Fibroblast of gingiva (primary cell): ENCODE measurements at regions not wholly inside any gene's neighbourhood (a gene's known extent, or its start where the extent isn't known, plus 50 kb on each side); places are given as distances from the start of the nearest gene placed in this dataset.

Experiments used
- DNase-seq: peaks from one replicate; pipeline ENCODE4 v3.0.0-alpha.2; 2011; ENCODE audit warnings: low read depth

DNA sequence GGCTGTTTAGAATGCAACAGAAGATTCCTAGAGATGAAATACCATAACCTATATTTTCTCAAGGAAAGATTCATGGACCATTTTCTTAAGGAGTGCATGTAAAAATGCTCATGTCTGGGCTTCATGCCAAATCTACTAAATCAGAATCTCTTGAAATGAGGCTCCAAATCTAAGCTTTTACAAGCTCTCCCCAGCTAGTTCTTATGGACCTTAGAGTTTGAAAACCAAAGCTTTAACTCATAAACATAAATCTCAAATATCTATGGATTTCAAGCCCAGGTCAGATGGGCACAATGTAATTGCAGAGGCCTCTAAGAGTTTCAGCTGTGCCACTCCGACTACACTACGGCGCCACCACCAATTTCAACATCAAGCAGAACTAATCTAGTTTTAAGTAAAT, 117.3 kb upstream of the CAND1 start:
- DNase-seq = no peak

DNA sequence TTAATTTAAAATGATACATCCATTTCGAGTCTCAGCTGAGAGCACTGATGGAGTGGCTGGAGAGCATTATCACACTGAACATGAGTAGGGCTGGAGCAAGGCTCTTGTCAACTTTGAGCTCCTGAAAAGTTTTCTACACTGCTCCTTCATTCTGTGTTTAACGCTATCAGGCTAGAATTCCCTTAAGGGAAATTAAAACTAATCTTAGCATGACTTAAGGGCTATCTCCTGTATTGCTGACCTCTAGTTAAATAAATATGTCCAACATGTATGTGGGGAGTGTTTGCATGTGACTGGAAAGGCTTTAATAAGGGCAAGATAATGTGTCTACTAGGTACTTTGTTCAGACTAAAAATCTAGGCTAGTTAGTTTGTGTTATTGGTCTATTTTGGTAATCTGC, 116.7 kb upstream of the CAND1 start:
- DNase-seq = no peak

DNA sequence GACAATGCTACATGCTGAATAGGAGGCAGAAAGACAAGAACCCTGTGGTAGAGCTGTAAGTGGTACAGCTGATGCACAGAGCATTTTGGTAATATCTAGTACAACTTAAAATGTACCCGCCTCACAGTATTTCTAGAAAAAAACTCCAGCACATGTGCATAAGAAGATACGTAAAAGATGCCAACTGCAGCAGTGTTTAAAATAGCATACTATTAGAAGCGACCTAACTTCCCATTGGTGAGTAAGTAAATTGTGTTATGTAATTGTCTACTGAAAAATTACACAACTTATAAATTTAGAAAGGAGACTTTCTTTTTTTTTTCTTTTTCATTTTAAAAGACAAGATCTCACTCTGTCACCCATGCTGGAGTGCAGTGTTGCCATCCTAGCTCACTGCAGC, 114.3 kb upstream of the CAND1 start:
- DNase-seq = no peak

DNA sequence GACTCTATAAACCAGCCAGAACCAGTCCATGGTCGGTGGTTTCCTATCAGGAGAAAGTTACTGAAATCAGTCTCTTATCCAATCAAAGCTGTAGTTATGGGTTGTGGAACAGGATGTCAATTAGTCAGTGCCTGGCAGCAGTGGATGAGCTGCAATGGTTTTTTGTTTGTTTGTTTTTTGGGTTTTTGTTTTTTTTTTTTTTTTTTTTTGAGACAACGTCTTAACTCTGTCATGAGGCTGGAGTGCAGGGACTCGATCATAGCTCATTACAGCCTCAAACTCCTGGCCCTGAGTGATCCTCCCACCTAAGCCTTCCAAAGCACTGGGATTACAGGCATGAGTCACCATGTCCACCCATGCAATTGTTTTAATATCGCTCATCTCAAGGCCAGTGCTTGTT, 113.3 kb upstream of the CAND1 start:
- DNase-seq = no peak

DNA sequence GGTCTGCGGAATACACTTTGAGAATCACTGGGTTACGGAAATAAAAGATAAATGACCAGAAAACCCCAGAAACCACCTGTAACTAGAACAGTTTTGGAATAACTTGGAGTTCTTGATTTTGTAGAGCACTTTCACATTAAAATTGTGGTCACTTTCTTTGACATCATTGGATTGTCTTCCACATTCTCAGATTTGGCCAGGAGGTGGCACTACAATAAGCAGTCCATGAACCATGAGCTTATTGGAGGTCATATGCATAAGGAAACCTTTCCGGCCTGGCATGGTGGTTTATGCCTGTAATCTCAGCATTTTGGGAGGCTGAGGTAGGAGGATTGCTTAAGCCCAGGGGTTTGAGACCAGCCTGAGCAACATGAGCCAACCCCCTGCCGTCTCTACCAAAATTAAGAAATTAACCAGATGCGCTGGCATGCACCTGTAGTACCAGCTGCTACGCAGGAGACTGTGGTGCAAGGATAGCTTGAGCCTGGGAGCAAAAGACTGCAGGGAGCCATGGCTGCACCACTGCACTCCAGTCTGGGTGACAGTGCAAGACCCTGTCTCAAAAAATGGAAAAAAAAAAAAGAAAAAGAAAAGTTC, 107.7 kb upstream of the CAND1 start:
- DNase-seq = peak; percentile 16

DNA sequence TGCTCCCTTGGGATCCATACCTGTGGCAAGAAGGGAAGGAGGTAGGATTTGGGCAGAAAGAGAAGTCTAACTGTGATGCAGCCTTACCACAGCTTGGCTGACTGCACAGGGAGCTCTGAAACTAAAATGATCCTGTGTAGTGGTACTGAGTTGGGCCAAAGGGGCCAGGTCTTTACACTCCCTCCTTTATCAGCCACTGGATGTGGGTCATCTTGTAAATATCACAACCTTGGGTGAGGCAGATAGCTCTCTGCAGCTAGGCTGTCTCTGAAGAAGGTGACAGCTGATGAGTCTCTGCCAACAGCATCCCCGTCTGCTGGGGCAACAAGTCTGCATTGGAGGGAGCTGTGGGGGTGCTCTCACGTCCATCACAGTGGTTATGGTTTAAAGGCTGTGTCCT, 95.9 kb upstream of the CAND1 start:
- no peak for DNase-seq

DNA sequence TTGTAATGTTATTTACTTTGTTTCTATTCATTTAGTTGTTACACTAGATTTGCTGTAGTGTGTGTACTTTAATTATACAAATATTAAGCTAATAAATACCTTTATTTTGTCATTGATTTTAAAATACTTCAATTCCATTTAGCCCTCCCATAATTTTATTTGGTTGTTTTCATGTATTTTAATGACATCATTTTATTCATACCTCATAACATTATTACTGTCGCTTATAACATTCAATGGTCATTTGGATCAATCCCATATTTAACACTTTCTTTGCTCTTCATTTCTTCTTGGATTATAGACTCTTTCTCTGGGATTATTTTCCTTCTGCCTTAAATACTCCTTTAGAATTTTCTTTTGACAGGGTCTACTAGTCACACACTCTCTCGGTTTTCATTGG, 86.6 kb upstream of the CAND1 start:
- DNase-seq = no peak

DNA sequence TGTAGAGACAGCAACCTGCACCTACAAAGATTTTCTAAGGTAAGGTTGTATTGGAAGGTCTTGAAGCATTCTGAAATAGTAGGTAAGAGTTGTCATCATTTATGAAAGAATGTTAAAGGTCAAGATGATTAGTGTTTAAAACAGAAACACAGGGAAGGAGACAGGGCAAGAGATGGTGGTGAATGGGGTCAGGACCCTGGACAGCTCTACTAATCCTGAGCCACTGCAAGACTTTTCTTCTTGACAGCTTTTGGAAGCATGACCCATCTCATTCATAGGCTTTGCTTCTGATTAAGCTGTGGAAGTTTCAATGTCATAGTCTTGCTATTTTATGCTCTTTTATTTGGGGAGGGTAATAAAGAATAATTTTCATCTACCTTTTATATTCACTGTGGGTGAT, 75.5 kb upstream of the CAND1 start:
- DNase-seq = no peak

DNA sequence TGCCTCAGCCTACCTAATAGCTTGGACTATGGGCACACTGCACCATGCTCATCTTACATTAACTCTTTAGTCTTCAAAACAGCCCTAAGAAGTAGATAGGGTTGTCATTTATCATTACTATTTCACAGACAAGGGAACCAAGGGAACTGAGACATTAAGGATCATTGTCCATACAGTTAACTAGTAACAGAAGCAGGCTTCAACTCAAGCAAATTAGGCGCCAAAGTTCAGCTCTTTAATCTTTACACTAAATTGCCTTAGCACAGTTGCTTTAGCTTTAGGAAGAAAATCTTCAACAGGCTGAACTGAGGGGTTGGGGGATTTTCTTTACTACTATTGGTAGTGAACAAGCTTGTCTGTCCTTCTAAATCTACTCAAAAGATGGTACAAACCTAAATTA, 68.8 kb upstream of the CAND1 start:
- no peak for DNase-seq

DNA sequence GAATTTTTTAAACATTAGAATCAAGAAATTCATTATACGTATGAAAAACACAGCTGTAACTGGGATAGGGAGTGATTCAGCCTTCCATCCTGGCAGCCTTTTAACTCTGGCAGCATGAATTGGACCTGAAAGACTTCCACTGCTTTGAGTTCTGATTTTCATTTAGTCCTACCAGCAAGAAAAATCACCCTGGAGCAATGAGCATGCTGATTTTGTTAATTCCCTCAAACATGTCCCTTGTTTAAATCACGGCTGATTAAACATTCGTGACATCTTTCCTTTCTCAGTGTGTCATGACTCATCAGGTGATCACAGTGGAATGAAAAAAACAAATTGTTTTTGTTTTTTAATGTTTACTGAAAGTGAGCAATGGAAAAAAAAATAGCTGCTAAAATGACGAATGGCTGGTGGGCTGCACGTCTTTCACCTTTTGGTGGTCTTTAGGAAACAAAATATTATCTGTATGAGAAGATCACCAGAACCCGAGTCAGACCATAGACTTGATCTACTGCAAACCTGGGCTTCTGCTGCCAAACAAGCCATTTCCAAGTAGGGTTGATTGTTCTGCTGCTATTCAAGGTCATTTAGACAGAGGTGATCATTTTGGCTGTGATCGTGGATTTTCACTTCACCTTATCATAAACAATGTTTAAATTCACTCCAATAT, 67.0 kb upstream of the CAND1 start:
- DNase-seq = no peak

DNA sequence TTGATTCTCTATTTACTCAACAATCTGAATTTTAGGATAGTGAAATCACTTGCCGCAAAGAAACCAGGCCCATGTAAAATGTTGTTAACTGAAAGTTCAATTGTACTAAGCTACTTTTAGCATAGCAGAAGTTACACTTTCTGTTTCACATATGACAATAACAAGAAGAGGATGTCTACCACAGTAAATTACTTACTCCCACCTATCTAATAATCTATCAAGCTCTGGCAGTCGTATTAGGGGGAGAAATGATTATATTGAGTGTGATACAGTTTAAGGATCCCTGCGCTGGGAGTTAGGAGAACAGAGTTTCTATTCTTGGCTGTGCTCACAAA, 66.5 kb upstream of the CAND1 start:
- DNase-seq = no peak

DNA sequence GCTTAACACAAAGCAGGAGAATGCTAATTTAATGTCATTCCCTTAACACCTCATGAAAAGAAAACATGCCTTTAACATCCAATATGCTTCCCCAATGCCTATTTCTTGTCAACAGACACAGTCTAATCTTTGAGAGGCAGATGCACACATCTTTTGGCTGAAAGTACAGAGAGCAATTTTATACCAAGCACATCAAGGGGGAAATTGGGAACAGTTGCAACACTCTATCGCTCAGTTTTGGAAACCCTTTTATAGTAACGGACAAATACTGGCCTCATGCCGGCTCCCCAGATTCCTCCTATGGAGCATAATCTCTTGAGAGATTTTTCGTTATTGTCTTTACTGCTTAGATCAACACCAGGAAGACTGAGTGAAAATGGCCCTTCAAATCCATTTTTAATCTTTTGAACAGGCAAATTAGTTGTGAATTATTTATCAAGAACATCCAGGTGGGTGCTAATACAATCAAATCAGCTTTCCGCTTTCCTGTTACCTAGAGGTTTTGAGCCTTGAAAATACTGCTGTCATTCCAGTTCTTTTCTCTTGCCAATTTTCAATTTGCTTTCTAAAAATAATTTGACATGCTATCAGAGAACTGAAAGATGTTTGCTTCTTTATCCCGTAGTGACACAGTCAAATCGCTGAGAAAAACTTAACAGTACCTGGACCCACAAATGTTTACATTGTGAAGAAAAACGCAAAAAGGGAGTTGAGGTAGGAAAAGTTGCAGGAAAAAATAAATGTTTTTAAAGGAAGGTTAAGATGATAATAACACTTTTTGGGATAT, 60.7 kb upstream of the CAND1 start:
- no peak for DNase-seq

DNA sequence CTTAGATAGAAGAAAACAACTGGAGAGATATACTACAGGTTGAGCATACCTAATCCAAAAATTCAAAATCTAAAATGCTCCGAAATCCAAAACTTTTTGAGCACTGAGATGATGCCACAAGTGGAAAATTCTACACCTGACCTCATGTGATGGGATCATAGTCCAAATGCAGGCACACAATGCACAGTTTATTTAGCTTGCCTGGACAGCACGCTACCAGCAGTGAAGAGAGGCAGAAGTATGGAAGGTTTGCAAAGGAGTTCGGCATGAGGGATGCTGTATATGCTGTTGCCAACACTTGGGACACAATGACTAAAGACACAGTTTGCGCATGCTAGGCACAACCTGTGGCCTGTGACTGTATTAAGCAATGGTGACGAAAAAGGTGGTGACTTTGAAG, 58.1 kb upstream of the CAND1 start:
- DNase-seq = no peak

DNA sequence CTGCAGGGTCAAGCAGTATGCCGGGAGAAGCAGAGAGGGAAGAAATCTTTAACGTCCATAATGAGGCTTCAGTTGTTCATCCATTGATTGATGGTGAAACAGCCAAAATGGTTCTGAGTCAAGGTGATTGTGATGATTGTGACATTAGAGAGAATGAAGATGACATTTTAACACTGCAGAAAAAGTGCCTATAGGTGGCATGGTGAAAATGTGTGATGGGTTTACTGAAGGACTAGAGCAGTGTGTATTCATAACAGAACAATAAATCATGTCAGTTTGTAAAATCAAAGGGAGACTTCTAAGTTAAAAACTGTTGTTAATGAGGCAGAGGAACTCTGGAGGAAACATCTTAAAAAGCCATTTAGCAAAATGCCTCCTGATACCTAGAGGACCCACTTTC, 57.7 kb upstream of the CAND1 start:
- DNase-seq = no peak

DNA sequence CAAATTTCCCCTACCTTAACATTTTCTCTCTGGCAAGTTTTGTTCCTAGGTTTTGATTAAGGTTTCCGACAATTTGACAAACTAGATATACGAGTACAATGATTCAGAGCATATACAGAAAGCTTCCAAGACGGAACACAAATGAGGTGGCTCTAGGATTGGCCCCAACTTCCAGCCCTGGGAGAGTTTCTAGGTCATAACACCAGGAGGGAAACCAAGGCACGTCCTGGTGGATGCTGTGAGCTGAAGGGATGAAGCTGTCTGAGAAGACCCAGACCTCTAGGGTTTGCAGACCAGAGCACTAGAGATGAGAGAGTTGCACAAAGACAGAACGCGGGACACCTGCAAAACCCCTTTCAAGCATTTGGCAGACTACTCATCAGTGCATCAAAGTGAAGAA, 51.5 kb upstream of the CAND1 start:
- DNase-seq = no peak
